Caco-2 (cell line): ENCODE measurements at regions not wholly inside any gene's neighbourhood (a gene's known extent, or its start where the extent isn't known, plus 50 kb on each side); places are given as distances from the start of the nearest gene placed in this dataset.

Experiments used
- BruUV-seq: library from RNA; stranded (reverse); fragments of 400-500 nt; replicated peaks from 2 replicates; lab custom pipeline; 2021; lab: Mats Ljungman, UMichigan
- CTCF ChIA-PET: fragments of 300-600 bp; sonication (Branson Sonifier 250); formaldehyde crosslinking; loops from one replicate; lab custom pipeline; 2022; ENCODE audit warnings: antibody characterized with exemption; lab: Charles Lee
- POLR2A ChIA-PET: fragments of 300-600 bp; sonication (Branson Sonifier 250); formaldehyde crosslinking; loops from one replicate; lab custom pipeline; 2022; ENCODE audit warnings: antibody characterized with exemption; lab: Charles Lee
- DNase-seq, 2 experiments: peaks; one replicate each; pipeline versions ENCODE4 v3.0.0 to v3.0.0-alpha.2; 2020 to 2022
- H3K27me3 ChIP-seq: replicated peaks from 2 replicates; pipeline ENCODE4 v1.6.0; 2011; ENCODE audit warnings: low read length; ENCODE audit not compliant: control insufficient read depth, insufficient read depth
- H3K36me3 ChIP-seq: 2 replicates; pipeline ENCODE4 v1.5.1; 2011; ENCODE audit warnings: low read length; ENCODE audit not compliant: control insufficient read depth, insufficient read depth
- H3K4me1 ChIP-seq: fragments of 250-450 bp; sonication (Bioruptor Pico); 2 replicates; pipeline ENCODE4 v1.5.1; 2020; ENCODE audit warnings: mild to moderate bottlenecking
- H3K4me3 ChIP-seq: 2 replicates; pipeline ENCODE4 v1.5.1; 2011; ENCODE audit warnings: low read depth, mild to moderate bottlenecking, control low read depth, low read length
- H3K9me3 ChIP-seq: fragments of 250-450 bp; sonication (Bioruptor Pico); 2 replicates; pipeline ENCODE4 v1.5.1; 2020; ENCODE audit warnings: mild to moderate bottlenecking, moderate library complexity
- H3K27ac Mint-ChIP-seq: one replicate; pipeline ENCODE4 v1.8.0; 2022; ENCODE audit warnings: mixed read lengths; ENCODE audit not compliant: unreplicated experiment
- H3K27me3 Mint-ChIP-seq: one replicate; pipeline ENCODE4 v1.8.0; 2022; ENCODE audit warnings: mixed read lengths; ENCODE audit not compliant: insufficient read depth, unreplicated experiment
- H3K36me3 Mint-ChIP-seq: one replicate; pipeline ENCODE4 v1.8.0; 2022; ENCODE audit warnings: mild to moderate bottlenecking, mixed read lengths; ENCODE audit not compliant: insufficient read depth, unreplicated experiment
- H3K4me1 Mint-ChIP-seq: one replicate; pipeline ENCODE4 v1.8.0; 2022; ENCODE audit warnings: low read depth, mixed read lengths; ENCODE audit not compliant: unreplicated experiment
- H3K4me3 Mint-ChIP-seq: one replicate; pipeline ENCODE4 v1.8.0; 2022; ENCODE audit warnings: mild to moderate bottlenecking, moderate library complexity, mixed read lengths; ENCODE audit not compliant: unreplicated experiment
- H3K9me3 Mint-ChIP-seq: one replicate; pipeline ENCODE4 v1.8.0; 2022; ENCODE audit warnings: mixed read lengths; ENCODE audit not compliant: unreplicated experiment
- CTCF ChIP-seq, 2 experiments: fragments of 200-600 bp in 1 of 2; IDR thresholded peaks; 1 replicate in 1 of 2; 2 replicates in 1 of 2; pipeline versions ENCODE4 v1.5.1 to v1.8.0; 2011 to 2022; ENCODE audit warnings: antibody characterized with exemption in 1 of 2, control low read depth in 1 of 2, inconsistent platforms in 1 of 2, low read depth in 1 of 2, low read length in 1 of 2, mild to moderate bottlenecking in 1 of 2, moderate library complexity in 1 of 2; ENCODE audit not compliant: insufficient read depth in 1 of 2, severe bottlenecking in 1 of 2, unreplicated experiment in 1 of 2
- intact Hi-C: fragments of 100-400 bp; cut with micrococcal nuclease; formaldehyde crosslinking; loops from one replicate; pipeline ENCODE4 v1.10.0; 2022; ENCODE audit not compliant: unreplicated experiment

- Histone ChIP-seq H3K36me3 (no peaks in the 10 kb centered on the region), H3K27me3 (no peaks in the 10 kb centered on the region), H3K9me3 (no peaks in the 10 kb centered on the region), H3K4me1 (no peaks in the 10 kb centered on the region), H3K4me3 (no peak overlapping the region)
- no peak for DNase-seq
- H3K27ac Mint-ChIP-seq, result no peak overlapping the region
- no peaks in the 10 kb centered on the region for H3K4me1 Mint-ChIP-seq
- H3K4me3 Mint-ChIP-seq, result no peak overlapping the region
- no peak for TF ChIP-seq CTCF (IDR thresholded peaks at IDR 0.05; ENCODE audit: insufficient read depth in 1 of 2, low read depth in 1 of 2, low read length in 1 of 2, severe bottlenecking in 1 of 2, unreplicated experiment in 1 of 2)
- ChIA-PET POLR2A (no interaction called here), CTCF (no interaction called here)
- no peaks in the 10 kb centered on the region for H3K9me3 Mint-ChIP-seq
- peaks cover 5% of the 10 kb centered on the region for H3K27me3 Mint-ChIP-seq
- no peaks in the 10 kb centered on the region for H3K36me3 Mint-ChIP-seq
- intact Hi-C loops, result no loop called here
- BruUV-seq, result no TSS peak
Observed at GRCh38 chr22:34609646-34610045, 456.3 kb upstream of the ISX start.

- no peak for TF ChIP-seq CTCF (IDR thresholded peaks at IDR 0.05; ENCODE audit: insufficient read depth in 1 of 2, low read depth in 1 of 2, low read length in 1 of 2, severe bottlenecking in 1 of 2, unreplicated experiment in 1 of 2)
- no peaks in the 10 kb centered on the region for H3K9me3 Mint-ChIP-seq
Observed at GRCh38 chr22:34620161-34620560, 445.8 kb upstream of the ISX start.

GRCh38 chr22:34620832-34621231, 445.1 kb upstream of the ISX start:
- no peaks in the 10 kb centered on the region for H3K4me1 ChIP-seq
- Mint-ChIP-seq H3K36me3 (no peaks in the 10 kb centered on the region), H3K27ac (no peak overlapping the region), H3K4me1 (no peaks in the 10 kb centered on the region), H3K9me3 (no peaks in the 10 kb centered on the region), H3K4me3 (no peak overlapping the region), H3K27me3 (peaks cover 10% of the 10 kb centered on the region)
- no TSS peak for BruUV-seq
- CTCF ChIA-PET, result no interaction called here
- intact Hi-C loops, result no loop called here
- no peak for DNase-seq
- H3K4me3 ChIP-seq, result no peak overlapping the region
- H3K36me3 ChIP-seq, result no peaks in the 10 kb centered on the region
- TF ChIP-seq CTCF (IDR thresholded peaks at IDR 0.05; ENCODE audit: insufficient read depth in 1 of 2, low read depth in 1 of 2, low read length in 1 of 2, severe bottlenecking in 1 of 2, unreplicated experiment in 1 of 2), result no peak
- no peaks in the 10 kb centered on the region for H3K9me3 ChIP-seq
- POLR2A ChIA-PET, result no interaction called here
- no peaks in the 10 kb centered on the region for H3K27me3 ChIP-seq

More at GRCh38 chr22:34620161-34620560, 445.8 kb upstream of the ISX start:
- DNase-seq, result no peak
- Mint-ChIP-seq H3K4me3 (no peak overlapping the region), H3K27me3 (peaks cover 10% of the 10 kb centered on the region), H3K4me1 (no peaks in the 10 kb centered on the region), H3K36me3 (no peaks in the 10 kb centered on the region), H3K27ac (no peak overlapping the region)
- no peaks in the 10 kb centered on the region for H3K4me1 ChIP-seq
- no peak overlapping the region for H3K4me3 ChIP-seq
- ChIA-PET CTCF (no interaction called here), POLR2A (no interaction called here)
- no TSS peak for BruUV-seq
- no peaks in the 10 kb centered on the region for H3K36me3 ChIP-seq
- H3K27me3 ChIP-seq, result no peaks in the 10 kb centered on the region
- intact Hi-C loops, result no loop called here
- H3K9me3 ChIP-seq, result no peaks in the 10 kb centered on the region
